ENCODE measurements at regions not wholly inside any gene's neighbourhood (a gene's known extent, or its start where the extent isn't known, plus 50 kb on each side); places are given as distances from the start of the nearest gene placed in this dataset.
"Not testable (repeated sequence)": the region's sequence is repeated elsewhere in the genome, so short reads cannot be mapped to it uniquely, and the experiment has no call there.

GRCh38 chr2:37722971-37723370, 51.5 kb upstream of the CDC42EP3 start:
- not testable (repeated sequence) for DNase-seq (ENCODE audit: low spot score)

- no peak for DNase-seq (ENCODE audit: low spot score)
Observed at GRCh38 chr2:37730037-37730818, 58.8 kb upstream of the CDC42EP3 start.

GRCh38 chr2:37732412-37732811, 61.0 kb upstream of the CDC42EP3 start:
- DNase-seq (ENCODE audit: low spot score) = not testable (repeated sequence)

GRCh38 chr2:37733251-37733650, 61.8 kb upstream of the CDC42EP3 start:
- DNase-seq (ENCODE audit: low spot score) = no peak

GRCh38 chr2:37733955-37734354, 62.5 kb upstream of the CDC42EP3 start:
- DNase-seq (ENCODE audit: low spot score) = not testable (repeated sequence)

GRCh38 chr2:37734891-37735523, 63.6 kb upstream of the CDC42EP3 start:
- DNase-seq (ENCODE audit: low spot score) = not testable (repeated sequence)

- DNase-seq (ENCODE audit: low spot score) = not testable (repeated sequence)
Observed at GRCh38 chr2:37735524-37735910, 64.1 kb upstream of the CDC42EP3 start.

GRCh38 chr2:37737507-37737906, 66.1 kb upstream of the CDC42EP3 start:
- no peak for DNase-seq (ENCODE audit: low spot score)

GRCh38 chr2:37738266-37738885, 66.9 kb upstream of the CDC42EP3 start:
- DNase-seq (ENCODE audit: low spot score) = no peak

GRCh38 chr2:37739153-37739552, 67.7 kb upstream of the CDC42EP3 start:
- no peak for DNase-seq (ENCODE audit: low spot score)

- DNase-seq (ENCODE audit: low spot score) = no peak
Observed at GRCh38 chr2:37740164-37740739, 68.8 kb upstream of the CDC42EP3 start.

- no peak for DNase-seq (ENCODE audit: low spot score)
Observed at GRCh38 chr2:37742286-37742685, 70.8 kb upstream of the CDC42EP3 start.

- DNase-seq (ENCODE audit: low spot score) = no peak
Observed at GRCh38 chr2:37744010-37744409, 72.6 kb upstream of the CDC42EP3 start.

- not testable (repeated sequence) for DNase-seq (ENCODE audit: low spot score)
Observed at GRCh38 chr2:37744961-37745360, 73.5 kb upstream of the CDC42EP3 start.

GRCh38 chr2:37746011-37746410, 74.6 kb upstream of the CDC42EP3 start:
- not testable (repeated sequence) for DNase-seq (ENCODE audit: low spot score)

GRCh38 chr2:37746883-37747282, 75.4 kb upstream of the CDC42EP3 start:
- DNase-seq (ENCODE audit: low spot score) = no peak

GRCh38 chr2:37748541-37748940, 77.1 kb upstream of the CDC42EP3 start:
- DNase-seq (ENCODE audit: low spot score) = no peak

- not testable (repeated sequence) for DNase-seq (ENCODE audit: low spot score)
Observed at GRCh38 chr2:37750286-37750685, 78.8 kb upstream of the CDC42EP3 start.

GRCh38 chr2:37752766-37753165, 81.3 kb upstream of the CDC42EP3 start:
- no peak for DNase-seq (ENCODE audit: low spot score)

GRCh38 chr2:37753758-37754157, 82.3 kb upstream of the CDC42EP3 start:
- no peak for DNase-seq (ENCODE audit: low spot score)

GRCh38 chr2:37755961-37756559, 84.6 kb upstream of the CDC42EP3 start:
- not testable (repeated sequence) for DNase-seq (ENCODE audit: low spot score)

GRCh38 chr2:37757456-37757855, 86.0 kb upstream of the CDC42EP3 start:
- not testable (repeated sequence) for DNase-seq (ENCODE audit: low spot score)

Data from cerebellar cortex (tissue), 1 donor.